GM12878 (cell line): ENCODE measurements at regions not wholly inside any gene's neighbourhood (a gene's known extent, or its start where the extent isn't known, plus 50 kb on each side); places are given as distances from the start of the nearest gene placed in this dataset.

ENCODE experiments used
- ATAC-seq: fragments of 200-7000 bp; cut with Tn5 transposase; 3 replicates; pipeline ENCODE4 v1.9.1; 2020; ENCODE audit warnings: mild to moderate bottlenecking, moderate library complexity
- BruUV-seq: library from RNA; stranded (reverse); fragments of 400-500 nt; replicated peaks from 2 replicates; lab custom pipeline; 2021; lab: Mats Ljungman, UMichigan
- CTCF ChIA-PET: fragments of 300-600 bp; sonication (Branson Sonifier 250); formaldehyde crosslinking; extraction: SDS; loops from one replicate; lab custom pipeline; 2021; ENCODE audit warnings: inconsistent platforms; lab: Yijun Ruan, JAX
- POLR2A ChIA-PET: fragments of 350-600 bp; formaldehyde crosslinking; extraction: SDS; loops from one replicate; lab custom pipeline; 2021; ENCODE audit warnings: inconsistent platforms; lab: Charles Lee
- RAD21 ChIA-PET: fragments of 300-600 bp; sonication (Branson Sonifier 250); formaldehyde crosslinking; loops from one replicate; lab custom pipeline; 2023; ENCODE audit warnings: antibody characterized with exemption; ENCODE audit not compliant: unreplicated experiment; lab: Charles Lee
- SMC1A ChIA-PET: fragments of 300-600 bp; sonication (Branson Sonifier 250); formaldehyde crosslinking; loops from one replicate; lab custom pipeline; 2023; ENCODE audit not compliant: unreplicated experiment, uncharacterized antibody; lab: Charles Lee
- DNase-seq: peaks from one replicate; pipeline ENCODE4 v3.0.0-alpha.2; 2011; ENCODE audit warnings: low read depth, low spot score
- FAIRE-seq: peaks from 3 replicates; lab custom pipeline; 2011; peaks lifted over from hg19 to GRCh38; lab: Jason Lieb, UNC
- H2AFZ ChIP-seq: 2 replicates; pipeline ENCODE4 v1.6.0; 2011; ENCODE audit warnings: low read depth, low read length, control low read depth; ENCODE audit not compliant: control insufficient read depth
- H3K27ac ChIP-seq: 2 replicates; pipeline ENCODE4 v1.5.1; 2011; ENCODE audit warnings: control low read depth; ENCODE audit not compliant: control insufficient read depth, insufficient read depth
- H3K27me3 ChIP-seq, 2 experiments: replicated peaks in 1 of 2; 2 replicates each; pipeline versions ENCODE4 v1.6.0 to v1.6.1; 2011; ENCODE audit warnings: low read length in 1 of 2; ENCODE audit not compliant: control insufficient read depth in 2 of 2, insufficient read depth in 2 of 2
- H3K36me3 ChIP-seq, 2 experiments: 2 replicates each; pipeline ENCODE4 v1.5.1; 2011; ENCODE audit warnings: low read length in 1 of 2; ENCODE audit not compliant: control insufficient read depth in 2 of 2, insufficient read depth in 2 of 2
- H3K4me1 ChIP-seq: 2 replicates; pipeline ENCODE4 v1.6.1; 2011; ENCODE audit warnings: mild to moderate bottlenecking, low read length, moderate library complexity, mixed read lengths; ENCODE audit not compliant: control insufficient read depth, insufficient read depth
- H3K4me2 ChIP-seq: 2 replicates; pipeline ENCODE4 v1.6.0; 2011; ENCODE audit warnings: control low read depth; ENCODE audit not compliant: control insufficient read depth, insufficient read depth
- H3K4me3 ChIP-seq: fragments of 200-600 bp; sonication (generic); 2 replicates; pipeline ENCODE4 v1.5.1; 2016
- H3K79me2 ChIP-seq: 2 replicates; pipeline ENCODE4 v1.6.0; 2011; ENCODE audit warnings: low read length; ENCODE audit not compliant: control insufficient read depth, insufficient read depth
- H3K9ac ChIP-seq: 2 replicates; pipeline ENCODE4 v1.8.0; 2011; ENCODE audit warnings: low read length, control low read depth, mixed read lengths; ENCODE audit not compliant: control insufficient read depth, insufficient read depth
- H3K9me3 ChIP-seq: replicated peaks from 3 replicates; pipeline ENCODE4 v1.5.1; 2011; ENCODE audit warnings: mild to moderate bottlenecking, low read length; ENCODE audit not compliant: control insufficient read depth, insufficient read depth
- H4K20me1 ChIP-seq: 2 replicates; pipeline ENCODE4 v1.6.0; 2011; ENCODE audit not compliant: control insufficient read depth, insufficient read depth
- ATF7 ChIP-seq: fragments of 450-650 bp; IDR thresholded peaks from 2 replicates; pipeline ENCODE4 v1.6.1; 2016; ENCODE audit warnings: low read depth, mild to moderate bottlenecking
- CHD1 ChIP-seq: IDR thresholded peaks from 2 replicates; pipeline ENCODE4 v1.6.1; 2012; ENCODE audit warnings: low read depth, low read length, improper control_type of control experiment
- CHD4 ChIP-seq: fragments of 200-600 bp; sonication (generic); IDR thresholded peaks from 2 replicates; pipeline ENCODE4 v1.6.1; 2016; ENCODE audit warnings: mild to moderate bottlenecking
- FOS ChIP-seq: IDR thresholded peaks from 3 replicates; pipeline ENCODE4 v1.6.1; 2011; ENCODE audit warnings: borderline replicate concordance; ENCODE audit not compliant: insufficient read length; ENCODE audit errors: extremely low read depth
- HCFC1 ChIP-seq: fragments of 150-350 bp; IDR thresholded peaks from 2 replicates; pipeline ENCODE4 v1.6.1; 2014; ENCODE audit warnings: low read length
- JUNB ChIP-seq: IDR thresholded peaks from 2 replicates; pipeline ENCODE4 v1.6.1; 2016; ENCODE audit warnings: antibody characterized with exemption, mild to moderate bottlenecking
- NR2C2 ChIP-seq: IDR thresholded peaks from 2 replicates; pipeline ENCODE4 v1.6.1; 2011; ENCODE audit warnings: borderline replicate concordance, low read depth; ENCODE audit not compliant: control insufficient read depth, insufficient read length
- NRF1 ChIP-seq: conservative IDR thresholded peaks from 2 replicates; pipeline ENCODE4 v1.6.1; 2011; ENCODE audit warnings: mild to moderate bottlenecking, low read depth, low read length, improper control_type of control experiment
- POLR2AphosphoS2 ChIP-seq: IDR thresholded peaks from 2 replicates; pipeline ENCODE4 v1.6.1; 2011; ENCODE audit warnings: low read depth, mild to moderate bottlenecking, low read length, improper control_type of control experiment, moderate library complexity
- SREBF2 ChIP-seq: IDR thresholded peaks from 2 replicates; pipeline ENCODE4 v1.6.1; 2012; ENCODE audit warnings: mild to moderate bottlenecking, low read length
- TCF7 ChIP-seq: IDR thresholded peaks from 2 replicates; pipeline ENCODE4 v1.6.1; 2014; ENCODE audit warnings: antibody characterized with exemption, borderline replicate concordance
- ZNF384 ChIP-seq: IDR thresholded peaks from 2 replicates; pipeline ENCODE4 v1.6.1; 2012; ENCODE audit warnings: low read depth, mild to moderate bottlenecking, low read length, improper control_type of control experiment, borderline replicate concordance
- WGBS: methylation state at CpG from one replicate; pipeline ENCODE4 v1.1.6; 2016; ENCODE audit warnings: low lambda C conversion rate; ENCODE audit not compliant: insufficient replicate concordance, insufficient coverage; ENCODE audit errors: missing lambda C conversion rate; 5-methylcytosine and 5-hydroxymethylcytosine counted together
- in situ Hi-C: fragments of 300-500 bp; cut with MboI; formaldehyde crosslinking; loops from 9 replicates; pipeline ENCODE4 v1.14.3; 2018; ENCODE audit warnings: mixed read lengths
- intact Hi-C: fragments of 100-400 bp; cut with micrococcal nuclease; formaldehyde crosslinking; loops from one replicate; pipeline ENCODE4 v1.14.2; 2022; ENCODE audit not compliant: unreplicated experiment
- TF ChIP-seq, protein P1 (sequence below): fragments of 450-650 bp; IDR thresholded peaks from 2 replicates; pipeline ENCODE4 v1.6.1; 2016; ENCODE audit warnings: mild to moderate bottlenecking
- TF ChIP-seq, protein P2 (sequence below): fragments of 150-350 bp; IDR thresholded peaks from 2 replicates; pipeline ENCODE4 v1.6.1; 2016; ENCODE audit warnings: low read depth, low read length

DNA sequence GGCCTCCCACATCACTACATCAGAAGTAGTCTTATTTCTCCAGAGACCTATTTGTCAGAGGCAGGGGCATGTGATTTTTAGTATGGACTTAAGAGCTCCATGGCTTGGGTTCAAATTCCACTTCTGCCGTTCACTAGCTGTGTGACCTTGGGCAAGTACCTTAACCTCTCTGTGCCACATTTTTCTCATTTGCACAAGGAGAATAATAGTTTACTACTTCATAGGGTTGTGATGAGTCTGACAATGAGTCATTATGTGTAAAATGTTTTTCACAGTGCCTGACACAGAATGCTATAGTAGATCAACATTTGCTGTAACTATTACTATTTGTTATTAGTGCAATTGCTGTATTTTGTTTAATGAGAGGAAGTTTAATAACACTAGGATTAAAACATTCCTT lies 200.6 kb downstream of the PRDM2 start:
- BruUV-seq: no TSS peak
- ChIA-PET SMC1A (no interaction called here), POLR2A (no interaction called here), RAD21 (no interaction called here), CTCF (interaction anchor here (0.8 kb wide), 1 partner anchor 35 kb away, joined by 3 read pairs; no protein-coding TSS in a partner anchor)
- H4K20me1 ChIP-seq: no peaks in the 10 kb centered on the region
- no peak overlapping the region for H3K4me2 ChIP-seq
- no peaks in the 10 kb centered on the region for H3K36me3 ChIP-seq
- H3K27ac ChIP-seq: no peak overlapping the region
- H3K27me3 ChIP-seq: no peaks in the 10 kb centered on the region
- intact Hi-C loops: no loop called here
- H3K9me3 ChIP-seq: no peaks in the 10 kb centered on the region; the same call in 2 of the 3 replicates
- no peak overlapping the region for H3K4me3 ChIP-seq
- no peaks in the 10 kb centered on the region for H3K4me1 ChIP-seq
- DNase-seq (no peak), ATAC-seq (no peak), FAIRE-seq (no peak)
- H3K9ac ChIP-seq: no peak overlapping the region
- no peaks in the 10 kb centered on the region for H3K79me2 ChIP-seq
- in situ Hi-C loops: no loop called here
- H2AFZ ChIP-seq: no peak overlapping the region
- 95% methylated on average over 1 of the region's 1 CpG for WGBS
- no peak for TF ChIP-seq TCF7
- TF ChIP-seq CHD4: no peak
- TF ChIP-seq FOS: no peak
- no peak for TF ChIP-seq JUNB
- TF ChIP-seq NR2C2: no peak

DNA sequence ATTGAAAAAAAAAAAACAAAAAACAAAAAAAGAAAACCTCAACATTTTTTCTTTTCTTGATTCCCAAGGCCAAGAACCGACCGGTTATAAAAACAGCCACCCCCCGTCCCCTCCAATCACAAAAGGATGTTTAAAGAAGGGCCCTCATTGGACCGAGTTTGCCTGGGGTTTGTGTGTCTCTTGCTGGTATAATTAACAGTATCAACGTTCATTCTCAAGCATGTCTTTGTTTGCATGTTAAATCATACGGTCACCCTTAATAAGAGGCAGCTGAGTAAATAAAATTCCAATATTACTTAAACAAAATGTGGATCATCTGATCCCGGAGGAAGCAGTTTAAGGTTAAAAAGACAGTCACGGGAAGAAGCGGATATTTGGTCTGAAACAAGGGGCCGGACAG lies 201.1 kb downstream of the PRDM2 start:
- intact Hi-C loops: no loop called here
- SMC1A ChIA-PET: no interaction called here
- Histone ChIP-seq H3K27me3 (no peaks in the 10 kb centered on the region), H3K9ac (no peak overlapping the region), H3K4me1 (no peaks in the 10 kb centered on the region), H3K79me2 (no peaks in the 10 kb centered on the region), H3K27ac (no peak overlapping the region), H3K9me3 (no peaks in the 10 kb centered on the region; the same call in 2 of the 3 replicates), H4K20me1 (no peaks in the 10 kb centered on the region), H3K4me2 (no peak overlapping the region)
- in situ Hi-C loops: no loop called here
- ATAC-seq: no peak
- no TSS peak for BruUV-seq
- RAD21 ChIA-PET: no interaction called here
- POLR2A ChIA-PET: no interaction called here
- WGBS: 39% methylated on average over 10 of the region's 10 CpGs
- no peak for DNase-seq
- TF ChIP-seq SREBF2 (no peak), CHD1 (no peak), ZNF384 (no peak), JUNB (no peak), POLR2AphosphoS2 (no peak), NRF1 (no peak), ATF7 (no peak), HCFC1 (no peak)
- TF ChIP-seq, protein P1, sequence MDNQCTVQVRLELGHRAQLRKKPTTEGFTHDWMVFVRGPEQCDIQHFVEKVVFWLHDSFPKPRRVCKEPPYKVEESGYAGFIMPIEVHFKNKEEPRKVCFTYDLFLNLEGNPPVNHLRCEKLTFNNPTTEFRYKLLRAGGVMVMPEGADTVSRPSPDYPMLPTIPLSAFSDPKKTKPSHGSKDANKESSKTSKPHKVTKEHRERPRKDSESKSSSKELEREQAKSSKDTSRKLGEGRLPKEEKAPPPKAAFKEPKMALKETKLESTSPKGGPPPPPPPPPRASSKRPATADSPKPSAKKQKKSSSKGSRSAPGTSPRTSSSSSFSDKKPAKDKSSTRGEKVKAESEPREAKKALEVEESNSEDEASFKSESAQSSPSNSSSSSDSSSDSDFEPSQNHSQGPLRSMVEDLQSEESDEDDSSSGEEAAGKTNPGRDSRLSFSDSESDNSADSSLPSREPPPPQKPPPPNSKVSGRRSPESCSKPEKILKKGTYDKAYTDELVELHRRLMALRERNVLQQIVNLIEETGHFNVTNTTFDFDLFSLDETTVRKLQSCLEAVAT: no peak
- TF ChIP-seq, protein P2, sequence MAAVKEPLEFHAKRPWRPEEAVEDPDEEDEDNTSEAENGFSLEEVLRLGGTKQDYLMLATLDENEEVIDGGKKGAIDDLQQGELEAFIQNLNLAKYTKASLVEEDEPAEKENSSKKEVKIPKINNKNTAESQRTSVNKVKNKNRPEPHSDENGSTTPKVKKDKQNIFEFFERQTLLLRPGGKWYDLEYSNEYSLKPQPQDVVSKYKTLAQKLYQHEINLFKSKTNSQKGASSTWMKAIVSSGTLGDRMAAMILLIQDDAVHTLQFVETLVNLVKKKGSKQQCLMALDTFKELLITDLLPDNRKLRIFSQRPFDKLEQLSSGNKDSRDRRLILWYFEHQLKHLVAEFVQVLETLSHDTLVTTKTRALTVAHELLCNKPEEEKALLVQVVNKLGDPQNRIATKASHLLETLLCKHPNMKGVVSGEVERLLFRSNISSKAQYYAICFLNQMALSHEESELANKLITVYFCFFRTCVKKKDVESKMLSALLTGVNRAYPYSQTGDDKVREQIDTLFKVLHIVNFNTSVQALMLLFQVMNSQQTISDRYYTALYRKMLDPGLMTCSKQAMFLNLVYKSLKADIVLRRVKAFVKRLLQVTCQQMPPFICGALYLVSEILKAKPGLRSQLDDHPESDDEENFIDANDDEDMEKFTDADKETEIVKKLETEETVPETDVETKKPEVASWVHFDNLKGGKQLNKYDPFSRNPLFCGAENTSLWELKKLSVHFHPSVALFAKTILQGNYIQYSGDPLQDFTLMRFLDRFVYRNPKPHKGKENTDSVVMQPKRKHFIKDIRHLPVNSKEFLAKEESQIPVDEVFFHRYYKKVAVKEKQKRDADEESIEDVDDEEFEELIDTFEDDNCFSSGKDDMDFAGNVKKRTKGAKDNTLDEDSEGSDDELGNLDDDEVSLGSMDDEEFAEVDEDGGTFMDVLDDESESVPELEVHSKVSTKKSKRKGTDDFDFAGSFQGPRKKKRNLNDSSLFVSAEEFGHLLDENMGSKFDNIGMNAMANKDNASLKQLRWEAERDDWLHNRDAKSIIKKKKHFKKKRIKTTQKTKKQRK: no peak
- TF ChIP-seq, all 136 proteins: peak for 0
- FAIRE-seq: no peak
- Histone ChIP-seq H3K36me3 (no peaks in the 10 kb centered on the region), H3K4me3 (no peak overlapping the region), H2AFZ (no peak overlapping the region)
- CTCF ChIA-PET: interaction anchor here (0.8 kb wide), 1 partner anchor 35 kb away, joined by 3 read pairs; no protein-coding TSS in a partner anchor
